ENCODE measurements at regions not wholly inside any gene's neighbourhood (a gene's known extent, or its start where the extent isn't known, plus 50 kb on each side); places are given as distances from the start of the nearest gene placed in this dataset.

DNA sequence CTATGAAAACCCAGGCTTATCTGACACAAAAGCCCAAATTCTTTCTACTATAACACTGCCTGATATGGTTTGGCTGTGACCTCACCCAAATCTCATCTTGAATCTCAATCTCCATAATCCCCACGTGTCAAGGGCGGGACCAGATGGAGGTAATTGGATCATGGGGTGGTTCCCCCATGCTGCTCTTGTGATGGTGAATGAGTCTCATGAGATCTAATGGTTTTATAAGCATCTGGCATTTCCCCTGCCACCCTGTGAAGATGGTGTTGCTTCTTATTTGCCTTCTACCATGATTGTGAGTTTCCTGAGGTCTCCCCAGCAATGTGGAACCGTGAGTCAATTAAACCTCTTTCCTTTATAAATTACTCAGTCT, 123.3 kb upstream of the USP24 start:
- H3K18ac ChIP-seq (ENCODE audit: insufficient read length, low read depth, low read length), result no peak overlapping the region
- no peak overlapping the region for H3K4me2 ChIP-seq (ENCODE audit: insufficient read depth, insufficient read length, low read length)
- no peak overlapping the region for H3K56ac ChIP-seq (ENCODE audit: insufficient read length, low read depth, low read length)
- no peak overlapping the region for H3T11ph ChIP-seq (ENCODE audit: low read length)
- no peak for DNase-seq
- no peaks in the 10 kb centered on the region for H4K20me1 ChIP-seq (ENCODE audit: control insufficient read depth, insufficient read depth, insufficient read length)
- no peak overlapping the region for H3K23ac ChIP-seq (ENCODE audit: insufficient read length, low read depth, low read length)
- no peak overlapping the region for H3K14ac ChIP-seq (ENCODE audit: insufficient read depth, low read length)
- no peak overlapping the region for H3K4ac ChIP-seq (ENCODE audit: low read depth, low read length)
- H3K27me3 Mint-ChIP-seq (ENCODE audit: low read depth), result peaks cover 5% of the 10 kb centered on the region
- no peak overlapping the region for H3K4me3 Mint-ChIP-seq
- peaks cover 0 to 3% of the 10 kb centered on the region in 2 experiments; a peak in 1 of 4 replicates for H3K4me1 Mint-ChIP-seq
- no peak overlapping the region for H4K91ac ChIP-seq (ENCODE audit: insufficient read length, low read depth, low read length)
- H3K27me3 ChIP-seq (ENCODE audit: insufficient read depth, low read length), result no peaks in the 10 kb centered on the region
- H3K4me1 ChIP-seq (ENCODE audit: insufficient read depth, low read length), result no peaks in the 10 kb centered on the region
- no peak overlapping the region for H4K5ac ChIP-seq (ENCODE audit: insufficient read length, low read depth, low read length)
- peaks cover 0 to 5% (median 0%) of the 10 kb centered on the region in 3 experiments; a peak in 2 of 7 replicates for H3K36me3 Mint-ChIP-seq (ENCODE audit: insufficient read depth in 1 of 3, low read depth in 3 of 3)
- TF ChIP-seq, protein P1, sequence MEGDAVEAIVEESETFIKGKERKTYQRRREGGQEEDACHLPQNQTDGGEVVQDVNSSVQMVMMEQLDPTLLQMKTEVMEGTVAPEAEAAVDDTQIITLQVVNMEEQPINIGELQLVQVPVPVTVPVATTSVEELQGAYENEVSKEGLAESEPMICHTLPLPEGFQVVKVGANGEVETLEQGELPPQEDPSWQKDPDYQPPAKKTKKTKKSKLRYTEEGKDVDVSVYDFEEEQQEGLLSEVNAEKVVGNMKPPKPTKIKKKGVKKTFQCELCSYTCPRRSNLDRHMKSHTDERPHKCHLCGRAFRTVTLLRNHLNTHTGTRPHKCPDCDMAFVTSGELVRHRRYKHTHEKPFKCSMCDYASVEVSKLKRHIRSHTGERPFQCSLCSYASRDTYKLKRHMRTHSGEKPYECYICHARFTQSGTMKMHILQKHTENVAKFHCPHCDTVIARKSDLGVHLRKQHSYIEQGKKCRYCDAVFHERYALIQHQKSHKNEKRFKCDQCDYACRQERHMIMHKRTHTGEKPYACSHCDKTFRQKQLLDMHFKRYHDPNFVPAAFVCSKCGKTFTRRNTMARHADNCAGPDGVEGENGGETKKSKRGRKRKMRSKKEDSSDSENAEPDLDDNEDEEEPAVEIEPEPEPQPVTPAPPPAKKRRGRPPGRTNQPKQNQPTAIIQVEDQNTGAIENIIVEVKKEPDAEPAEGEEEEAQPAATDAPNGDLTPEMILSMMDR (conservative IDR thresholded peaks at IDR 0.05), result no peak; the same call in 2 of the 3 replicates
- H2BK120ac ChIP-seq (ENCODE audit: low read depth, low read length, poor library complexity, severe bottlenecking), result no peak overlapping the region
- no peak overlapping the region for H2AK5ac ChIP-seq (ENCODE audit: insufficient read length, low read length)
- no peaks in the 10 kb centered on the region for H3K23me2 ChIP-seq (ENCODE audit: insufficient read length, low read depth, low read length, poor library complexity, severe bottlenecking)
- no peak overlapping the region for H4K8ac ChIP-seq (replicated peaks; ENCODE audit: insufficient read length, low read depth, low read length)
- no CpG with 5 or more reads among the region's 3 CpGs for WGBS (ENCODE audit: extremely low coverage, insufficient read length, low lambda C conversion rate)
- no peak overlapping the region for H2AFZ ChIP-seq (ENCODE audit: low read length)
- peaks cover 8 to 12% of the 10 kb centered on the region in 2 experiments for H3K9me3 Mint-ChIP-seq
- H3K79me2 ChIP-seq (ENCODE audit: insufficient read depth, low read length), result no peaks in the 10 kb centered on the region
- H2BK15ac ChIP-seq (ENCODE audit: low read depth, low read length), result no peak overlapping the region
- no peaks in the 10 kb centered on the region for H3K79me1 ChIP-seq (ENCODE audit: insufficient read depth, low read depth, low read length, poor library complexity, severe bottlenecking)
- H3K9ac ChIP-seq (ENCODE audit: extremely low read depth, insufficient read length, low read length), result no peak overlapping the region
- no peak overlapping the region for H2BK12ac ChIP-seq (ENCODE audit: insufficient read length, low read depth, low read length)
- no peak overlapping the region for H2BK5ac ChIP-seq (ENCODE audit: insufficient read length, low read length)
- H3K27ac Mint-ChIP-seq, result no peak overlapping the region
- H3K27ac ChIP-seq (ENCODE audit: insufficient read length, low read depth, low read length), result no peak overlapping the region
- no peak overlapping the region for H2BK20ac ChIP-seq (ENCODE audit: low read depth, low read length, poor library complexity, severe bottlenecking)
- no peaks in the 10 kb centered on the region for H3K9me3 ChIP-seq (ENCODE audit: control insufficient read depth, low read depth, low read length)

Measured in H9 (cell line).